ENCODE measurements at regions not wholly inside any gene's neighbourhood (a gene's known extent, or its start where the extent isn't known, plus 50 kb on each side); places are given as distances from the start of the nearest gene placed in this dataset.
A peak's percentile ranks its signal among the peaks of the same experiment; 100 is the strongest.

DNA sequence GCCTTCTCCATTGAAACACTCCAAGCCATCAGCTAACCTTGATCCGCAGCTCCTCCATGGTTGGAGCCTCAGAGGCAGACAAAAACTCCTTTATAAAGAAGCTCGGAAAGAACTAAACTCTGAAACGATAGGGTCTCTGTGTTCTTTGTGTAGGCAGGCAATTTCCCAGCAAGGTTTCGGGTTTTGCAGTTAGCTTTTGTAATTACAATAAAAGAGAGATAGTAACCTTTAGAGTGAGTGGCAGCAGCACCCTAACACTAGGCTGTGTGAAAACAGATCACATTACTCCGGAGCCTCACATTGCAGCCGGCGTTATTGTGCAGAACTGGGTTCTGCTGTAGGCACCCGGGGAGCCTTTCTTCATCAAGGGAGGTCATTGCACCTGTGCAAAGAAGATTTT, 115.8 kb upstream of the MAP3K1 start:
- Histone ChIP-seq H3K9me3 (ENCODE audit: low read depth) (no peaks in the 10 kb centered on the region), H3K4me1 (ENCODE audit: low read depth) (peaks cover 27% of the 10 kb centered on the region), H3K4me3 (no peak overlapping the region), H3K27ac (peak overlapping the region; percentile 72), H3K36me3 (no peaks in the 10 kb centered on the region), H3K27me3 (no peaks in the 10 kb centered on the region)
- DNase-seq (ENCODE audit: low read depth in 1 of 2, low spot score in 1 of 2) = no peak
- TF ChIP-seq, protein P1, sequence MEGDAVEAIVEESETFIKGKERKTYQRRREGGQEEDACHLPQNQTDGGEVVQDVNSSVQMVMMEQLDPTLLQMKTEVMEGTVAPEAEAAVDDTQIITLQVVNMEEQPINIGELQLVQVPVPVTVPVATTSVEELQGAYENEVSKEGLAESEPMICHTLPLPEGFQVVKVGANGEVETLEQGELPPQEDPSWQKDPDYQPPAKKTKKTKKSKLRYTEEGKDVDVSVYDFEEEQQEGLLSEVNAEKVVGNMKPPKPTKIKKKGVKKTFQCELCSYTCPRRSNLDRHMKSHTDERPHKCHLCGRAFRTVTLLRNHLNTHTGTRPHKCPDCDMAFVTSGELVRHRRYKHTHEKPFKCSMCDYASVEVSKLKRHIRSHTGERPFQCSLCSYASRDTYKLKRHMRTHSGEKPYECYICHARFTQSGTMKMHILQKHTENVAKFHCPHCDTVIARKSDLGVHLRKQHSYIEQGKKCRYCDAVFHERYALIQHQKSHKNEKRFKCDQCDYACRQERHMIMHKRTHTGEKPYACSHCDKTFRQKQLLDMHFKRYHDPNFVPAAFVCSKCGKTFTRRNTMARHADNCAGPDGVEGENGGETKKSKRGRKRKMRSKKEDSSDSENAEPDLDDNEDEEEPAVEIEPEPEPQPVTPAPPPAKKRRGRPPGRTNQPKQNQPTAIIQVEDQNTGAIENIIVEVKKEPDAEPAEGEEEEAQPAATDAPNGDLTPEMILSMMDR (IDR thresholded peaks at IDR 0.05; ENCODE audit: low read depth, low read length) = no peak

DNA sequence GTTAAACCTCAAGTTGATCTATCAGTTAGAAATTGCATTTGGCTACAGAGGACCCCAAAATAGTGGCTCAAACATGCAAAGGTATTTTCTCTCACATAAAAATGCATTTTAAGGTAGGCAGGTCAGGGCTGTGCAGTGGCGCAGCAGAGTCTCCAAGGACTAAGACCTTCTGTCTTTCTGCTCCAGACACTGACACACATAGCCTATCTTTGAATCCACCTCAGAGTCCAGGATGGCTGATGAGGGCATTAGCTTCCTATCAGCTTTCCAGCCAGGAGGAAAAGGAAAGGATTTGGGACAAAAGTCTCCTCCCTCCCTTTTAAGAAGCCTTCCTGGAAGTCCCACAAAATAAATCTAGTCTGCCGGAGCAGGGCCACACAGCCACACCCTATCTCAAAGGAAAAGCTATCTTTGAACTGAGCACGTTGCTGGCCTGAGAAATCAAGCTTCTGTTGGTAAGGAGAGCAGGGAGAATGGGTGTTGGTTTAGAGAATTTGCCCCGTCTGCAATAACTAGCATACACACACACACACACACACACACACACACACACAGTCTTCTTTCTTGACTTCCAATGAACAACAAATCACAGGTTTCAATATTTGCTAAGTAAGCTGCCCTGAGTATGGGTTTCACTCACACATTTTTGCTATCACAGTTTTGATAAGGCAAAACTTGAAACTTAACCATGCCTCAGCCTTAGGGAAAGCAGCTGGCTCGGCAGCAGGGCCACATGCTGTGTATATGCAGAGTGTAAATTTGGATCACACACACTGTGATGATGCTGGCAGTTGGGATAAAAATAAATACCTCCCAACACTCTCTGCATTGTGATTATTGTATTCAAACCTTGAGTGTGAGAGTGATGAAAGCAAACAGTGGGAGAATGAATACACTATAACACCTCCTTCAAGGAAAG, 116.6 kb upstream of the MAP3K1 start:
- H3K9me3 ChIP-seq (ENCODE audit: low read depth) = no peaks in the 10 kb centered on the region
- H3K4me1 ChIP-seq (ENCODE audit: low read depth) = peaks cover 27% of the 10 kb centered on the region
- TF ChIP-seq, protein P1 (IDR thresholded peaks at IDR 0.05; ENCODE audit: low read depth, low read length) = no peak
- peak overlapping the region; percentile 72 for H3K27ac ChIP-seq
- H3K36me3 ChIP-seq = no peaks in the 10 kb centered on the region
- no peak overlapping the region for H3K4me3 ChIP-seq
- peak; percentile 16 to 57 for DNase-seq (ENCODE audit: low read depth in 1 of 2, low spot score in 1 of 2)
- H3K27me3 ChIP-seq = no peaks in the 10 kb centered on the region

DNA sequence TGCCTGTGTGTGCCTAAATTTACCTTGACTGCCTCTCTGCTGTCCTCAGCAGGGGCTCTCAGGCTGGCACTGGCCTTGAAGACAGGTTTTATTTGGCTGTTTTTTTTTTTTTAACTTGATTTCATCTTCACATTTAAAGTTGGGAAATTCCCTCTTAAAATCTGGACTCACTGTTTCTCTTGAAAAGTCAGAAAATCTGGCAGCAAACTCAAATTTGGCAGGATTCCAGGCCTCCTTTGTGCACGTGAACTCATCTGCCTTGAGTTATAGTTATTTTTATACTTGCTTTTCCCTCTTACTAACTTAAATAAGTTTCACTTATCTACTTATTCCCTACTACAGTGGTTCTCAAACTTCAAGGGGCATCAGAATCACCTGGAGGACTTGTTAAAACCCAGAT, 118.4 kb upstream of the MAP3K1 start:
- Histone ChIP-seq H3K4me3 (no peak overlapping the region), H3K9me3 (ENCODE audit: low read depth) (no peaks in the 10 kb centered on the region), H3K27ac (no peak overlapping the region), H3K36me3 (no peaks in the 10 kb centered on the region), H3K27me3 (no peaks in the 10 kb centered on the region), H3K4me1 (ENCODE audit: low read depth) (peaks cover 27% of the 10 kb centered on the region)
- peak in 1 of 2 donors; percentile 59 for DNase-seq (ENCODE audit: low read depth in 1 of 2, low spot score in 1 of 2)
- TF ChIP-seq, protein P1 (IDR thresholded peaks at IDR 0.05; ENCODE audit: low read depth, low read length) = no peak

DNA sequence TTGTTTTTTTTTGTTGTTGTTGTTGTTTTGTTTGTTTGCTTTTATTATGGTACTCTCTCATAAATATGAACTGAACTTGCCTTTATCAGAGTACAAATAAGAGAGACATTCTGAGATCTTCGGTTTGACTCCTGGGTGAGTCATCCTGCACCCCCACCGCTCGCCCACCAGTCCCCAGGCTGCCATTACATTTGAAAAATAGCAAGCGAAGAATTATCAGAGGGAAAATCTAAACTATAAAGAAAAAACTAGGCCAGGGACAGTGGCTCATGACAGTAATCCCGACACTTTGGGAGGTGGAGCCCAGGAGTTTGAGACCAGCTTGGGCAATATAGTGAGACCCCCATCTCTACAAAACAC, 122.1 kb upstream of the MAP3K1 start:
- no peaks in the 10 kb centered on the region for H3K9me3 ChIP-seq (ENCODE audit: low read depth)
- TF ChIP-seq, protein P1 (IDR thresholded peaks at IDR 0.05; ENCODE audit: low read depth, low read length) = no peak

DNA sequence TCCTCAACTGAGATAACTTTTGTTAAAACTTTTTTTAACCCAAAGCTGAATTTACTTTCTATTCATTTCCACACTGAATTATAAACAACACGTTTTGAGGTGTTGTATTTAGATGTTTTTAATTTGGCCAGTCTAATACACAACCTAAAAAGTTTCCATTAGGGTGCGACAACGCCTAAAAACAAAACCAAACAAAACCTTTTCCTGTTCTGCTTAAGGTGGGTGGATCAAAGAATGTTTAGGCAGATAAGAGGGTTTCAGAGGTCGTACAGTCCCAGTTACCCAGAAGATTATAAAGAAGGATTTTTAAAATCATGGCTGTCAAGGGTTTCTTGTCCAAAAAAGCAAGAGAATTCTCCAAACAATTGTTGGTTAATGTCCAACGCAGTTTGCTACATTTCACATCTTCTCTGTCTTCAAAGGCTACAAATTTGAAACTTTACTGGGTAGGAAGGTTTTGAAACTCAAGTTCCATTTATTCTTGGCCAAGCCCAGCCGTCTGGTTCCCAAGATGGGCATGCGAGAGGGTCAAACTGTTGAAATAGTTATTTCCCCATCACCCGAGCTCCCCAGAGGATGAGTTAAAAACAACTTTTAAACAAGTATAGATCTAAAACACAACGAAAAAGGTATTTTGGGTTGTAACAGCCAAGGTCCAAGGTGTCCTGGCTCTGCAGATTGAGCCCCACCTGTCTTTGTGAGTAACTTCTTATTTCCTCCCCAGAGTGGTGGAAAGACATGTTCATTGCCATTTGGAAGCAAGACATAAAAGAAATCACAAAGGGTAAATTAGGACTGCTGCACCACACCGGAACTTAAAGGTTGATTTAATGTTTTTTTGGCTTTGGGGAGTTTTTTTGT, 122.8 kb upstream of the MAP3K1 start:
- no peak overlapping the region for H3K27ac ChIP-seq

More for the DNA sequence above, 122.1 kb upstream of the MAP3K1 start:
- H3K27ac ChIP-seq = no peak overlapping the region
- no peaks in the 10 kb centered on the region for H3K36me3 ChIP-seq
- no peaks in the 10 kb centered on the region for H3K27me3 ChIP-seq
- DNase-seq (ENCODE audit: low read depth in 1 of 2, low spot score in 1 of 2) = no peak
- H3K4me1 ChIP-seq (ENCODE audit: low read depth) = peaks cover 10% of the 10 kb centered on the region
- no peak overlapping the region for H3K4me3 ChIP-seq

More for the DNA sequence above, 122.8 kb upstream of the MAP3K1 start:
- H3K36me3 ChIP-seq = no peaks in the 10 kb centered on the region
- TF ChIP-seq, protein P1 (IDR thresholded peaks at IDR 0.05; ENCODE audit: low read depth, low read length) = no peak
- H3K27me3 ChIP-seq = no peaks in the 10 kb centered on the region
- H3K4me1 ChIP-seq (ENCODE audit: low read depth) = peaks cover 8% of the 10 kb centered on the region
- DNase-seq (ENCODE audit: low read depth in 1 of 2, low spot score in 1 of 2) = no peak
- no peaks in the 10 kb centered on the region for H3K9me3 ChIP-seq (ENCODE audit: low read depth)
- no peak overlapping the region for H3K4me3 ChIP-seq
